Thyroid gland (tissue), 4 donors: ENCODE measurements at regions not wholly inside any gene's neighbourhood (a gene's known extent, or its start where the extent isn't known, plus 50 kb on each side); places are given as distances from the start of the nearest gene placed in this dataset.

ENCODE experiments used
- DNase-seq, 2 donors: peaks; one replicate each; pipeline ENCODE4 v3.0.0-alpha.2; 2019
- H3K27ac ChIP-seq, 3 donors: fragments of 200-600 bp; sonication (generic); 1 replicate in 2 of 3; 2 replicates in 1 of 3; pipeline ENCODE4 v1.5.1; 2016 to 2019; ENCODE audit warnings: mild to moderate bottlenecking in 1 of 3, moderate library complexity in 1 of 3
- H3K27me3 ChIP-seq: fragments of 200-600 bp; sonication (generic); one replicate; pipeline ENCODE4 v1.5.1; 2019
- H3K36me3 ChIP-seq, 2 donors: fragments of 200-600 bp; sonication (generic); one replicate each; pipeline ENCODE4 v1.5.1; 2016 to 2019
- H3K4me1 ChIP-seq, 2 donors: fragments of 200-600 bp; sonication (generic); one replicate each; pipeline ENCODE4 v1.5.1; 2017 to 2019
- H3K4me3 ChIP-seq, 3 donors: fragments of 200-600 bp; sonication (generic); replicated peaks in 1 of 3; 1 replicate in 2 of 3; 2 replicates in 1 of 3; pipeline ENCODE4 v1.5.1; 2016; ENCODE audit warnings: mild to moderate bottlenecking in 1 of 3
- H3K9me3 ChIP-seq: fragments of 200-600 bp; sonication (generic); one replicate; pipeline ENCODE4 v1.5.1; 2017
- CTCF ChIP-seq, 6 experiments: fragments of 200-600 bp in 3 of 6; fragments of 450-650 bp in 3 of 6; sonication (generic) in 3 of 6; IDR thresholded peaks; one replicate each; pipeline ENCODE4 v1.5.1; 2016 to 2019; ENCODE audit warnings: antibody characterized with exemption in 6 of 6, mild to moderate bottlenecking in 2 of 6, inconsistent platforms in 1 of 6, moderate library complexity in 1 of 6
- POLR2A ChIP-seq, 2 donors: fragments of 450-650 bp; IDR thresholded peaks; one replicate each; pipeline ENCODE4 v1.6.1; 2017; ENCODE audit warnings: antibody characterized with exemption in 2 of 2, mild to moderate bottlenecking in 2 of 2, moderate library complexity in 1 of 2
- WGBS, 2 donors: methylation state at CpG; one replicate each; pipeline ENCODE4 v1.1.5; 2017; 5-methylcytosine and 5-hydroxymethylcytosine counted together
- intact Hi-C: fragments of 100-400 bp; cut with DNase I; formaldehyde crosslinking; loops from one replicate; pipeline ENCODE4 v1.15.1; 2023

DNA sequence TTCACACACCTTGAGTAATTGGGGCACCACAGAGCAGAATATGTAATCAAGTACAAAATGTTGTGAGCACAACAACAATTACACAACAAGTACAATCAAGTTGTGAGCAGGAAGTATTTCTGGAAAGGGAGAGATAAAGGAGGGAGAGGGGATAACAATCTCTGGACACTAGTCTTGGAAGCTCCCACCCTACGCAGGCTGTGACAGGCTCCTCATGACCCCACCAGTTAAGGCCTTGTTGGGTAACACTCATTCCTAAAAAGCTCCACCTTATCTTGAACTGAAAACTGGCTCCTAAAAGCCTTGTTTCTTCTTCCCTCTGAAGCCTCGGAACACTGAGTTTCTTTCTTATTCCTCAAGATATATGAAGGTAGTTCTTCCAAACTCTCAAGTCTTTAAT is 806.0 kb downstream of the UQCRFS1 start:
- no peaks in the 10 kb centered on the region for H3K27me3 ChIP-seq
- TF ChIP-seq CTCF (IDR thresholded peaks at IDR 0.05) = no peak
- TF ChIP-seq POLR2A (IDR thresholded peaks at IDR 0.05) = no peak
- H3K36me3 ChIP-seq = no peaks in the 10 kb centered on the region
- DNase-seq = no peak
- intact Hi-C loops = no loop called here
- no peaks in the 10 kb centered on the region for H3K4me1 ChIP-seq
- WGBS, 2 donors = 67 to 74% methylated on average over 2 of the region's 2 CpGs
- H3K9me3 ChIP-seq = no peaks in the 10 kb centered on the region
- no peak overlapping the region for H3K4me3 ChIP-seq
- no peak overlapping the region for H3K27ac ChIP-seq

GRCh38 chr19:28405346-28405742 is 807.6 kb downstream of the UQCRFS1 start:
- TF ChIP-seq POLR2A (IDR thresholded peaks at IDR 0.05) (no peak), CTCF (IDR thresholded peaks at IDR 0.05) (no peak)

DNA sequence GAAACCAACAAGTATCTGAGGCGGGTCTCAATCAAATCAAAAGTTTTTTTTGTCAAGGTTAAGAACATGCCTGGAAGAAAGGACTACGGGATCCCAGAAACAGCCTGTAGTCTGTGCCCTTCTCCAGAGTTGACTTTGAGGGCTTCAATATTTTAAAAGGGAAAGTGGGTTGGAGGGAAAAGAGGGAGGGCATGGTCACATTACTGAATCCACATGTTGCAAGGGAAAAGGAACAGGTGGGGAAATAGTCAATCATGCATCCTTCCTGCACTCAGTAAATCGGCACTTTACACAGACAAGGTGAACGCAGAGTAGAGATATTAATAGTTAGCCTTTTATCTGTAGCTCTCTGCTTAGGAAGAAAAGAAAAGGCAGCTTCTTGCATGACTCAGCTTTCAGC is 808.5 kb downstream of the UQCRFS1 start:
- no peaks in the 10 kb centered on the region for H3K9me3 ChIP-seq
- H3K4me1 ChIP-seq = no peaks in the 10 kb centered on the region
- no peak overlapping the region for H3K4me3 ChIP-seq
- no peak for TF ChIP-seq CTCF (IDR thresholded peaks at IDR 0.05)
- no peak for TF ChIP-seq POLR2A (IDR thresholded peaks at IDR 0.05)
- 60 to 70% methylated on average over 4 of the region's 4 CpGs for WGBS, 2 donors
- no peaks in the 10 kb centered on the region for H3K36me3 ChIP-seq
- intact Hi-C loops = no loop called here
- H3K27ac ChIP-seq = no peak overlapping the region
- H3K27me3 ChIP-seq = no peaks in the 10 kb centered on the region
- no peak for DNase-seq

More at GRCh38 chr19:28405346-28405742, 807.6 kb downstream of the UQCRFS1 start:
- Histone ChIP-seq H3K4me3 (no peak overlapping the region), H3K9me3 (no peaks in the 10 kb centered on the region), H3K36me3 (no peaks in the 10 kb centered on the region), H3K27me3 (no peaks in the 10 kb centered on the region), H3K4me1 (no peaks in the 10 kb centered on the region), H3K27ac (no peak overlapping the region)
- no peak for DNase-seq
- WGBS, 2 donors = 64 to 67% methylated on average over 13 of the region's 13 CpGs
- intact Hi-C loops = no loop called here

DNA sequence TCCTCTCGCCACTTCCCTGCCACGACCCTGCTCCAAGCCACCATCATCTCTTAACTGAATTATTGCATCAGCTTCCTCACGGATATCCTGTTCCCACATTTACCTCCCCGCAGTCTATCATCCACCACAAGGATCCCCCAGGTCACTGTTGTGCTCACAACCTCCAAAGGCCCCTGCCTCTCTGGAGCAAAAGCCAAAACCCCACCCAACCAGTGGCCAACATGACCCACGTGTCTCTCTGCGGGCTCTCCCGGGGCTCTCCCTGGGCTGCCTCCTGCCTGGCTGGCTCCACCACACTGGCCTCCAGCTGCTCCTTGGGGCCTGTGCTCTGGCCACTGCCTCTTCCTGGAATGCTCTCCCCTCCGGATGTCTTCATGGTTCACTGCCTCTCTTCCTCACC is 809.3 kb downstream of the UQCRFS1 start:
- Histone ChIP-seq H3K36me3 (no peaks in the 10 kb centered on the region), H3K27ac (no peak overlapping the region), H3K4me1 (no peaks in the 10 kb centered on the region), H3K27me3 (no peaks in the 10 kb centered on the region), H3K4me3 (no peak overlapping the region), H3K9me3 (no peaks in the 10 kb centered on the region)
- DNase-seq = no peak
- intact Hi-C loops = no loop called here
- TF ChIP-seq POLR2A (IDR thresholded peaks at IDR 0.05) (no peak), CTCF (IDR thresholded peaks at IDR 0.05) (no peak)
- 59 to 68% methylated on average over 8 of the region's 8 CpGs for WGBS, 2 donors

DNA sequence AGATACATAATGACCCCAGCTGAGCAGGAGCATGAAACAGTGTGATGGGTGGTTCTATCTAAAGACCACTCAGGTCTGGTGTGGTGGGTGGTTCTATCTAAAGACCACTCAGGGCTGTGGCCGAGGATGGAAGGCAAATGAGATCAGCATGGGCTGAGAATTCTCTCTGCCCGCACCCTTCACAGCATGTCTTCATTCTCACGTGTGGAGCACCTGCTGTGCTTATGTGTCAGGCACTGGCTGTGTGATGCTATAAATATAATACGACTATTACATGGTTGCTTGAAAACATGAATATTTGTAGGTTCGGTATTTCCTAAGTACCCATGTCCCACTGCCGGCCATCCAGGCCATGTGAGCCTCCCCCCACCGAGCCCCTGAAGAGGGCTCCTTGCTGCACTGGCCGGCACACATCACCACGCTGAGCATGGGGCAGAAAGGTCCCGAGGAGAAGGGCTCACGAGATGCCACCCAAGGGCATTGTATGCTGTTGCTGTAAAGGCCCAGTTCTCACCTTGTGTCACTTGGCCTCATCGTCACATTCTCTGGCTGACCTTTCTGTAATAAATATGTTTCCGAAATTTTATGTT is 810.2 kb downstream of the UQCRFS1 start:
- H3K4me3 ChIP-seq = no peak overlapping the region
- H3K36me3 ChIP-seq = no peaks in the 10 kb centered on the region
- H3K9me3 ChIP-seq = no peaks in the 10 kb centered on the region
- TF ChIP-seq POLR2A (IDR thresholded peaks at IDR 0.05) = no peak
- TF ChIP-seq CTCF (IDR thresholded peaks at IDR 0.05) = no peak
- intact Hi-C loops = no loop called here
- H3K4me1 ChIP-seq = no peaks in the 10 kb centered on the region
- WGBS, 2 donors = 64 to 73% methylated on average over 13 of the region's 13 CpGs
- DNase-seq = no peak
- no peak overlapping the region for H3K27ac ChIP-seq
- no peaks in the 10 kb centered on the region for H3K27me3 ChIP-seq
